ENCODE measurements at regions not wholly inside any gene's neighbourhood (a gene's known extent, or its start where the extent isn't known, plus 50 kb on each side); places are given as distances from the start of the nearest gene placed in this dataset.

GRCh38 chr18:61669320-61669719, 223.5 kb downstream of the RNF152 start (continued):
- TF ChIP-seq CTCF (IDR thresholded peaks at IDR 0.05): no peak

- WGBS (ENCODE audit: low lambda C conversion rate): 96% methylated on average over 2 of the region's 2 CpGs
- Histone ChIP-seq H3K9ac (no peak overlapping the region), H4K20me1 (ENCODE audit: insufficient read depth) (no peaks in the 10 kb centered on the region), H3K4me3 (ENCODE audit: low read depth in 2 of 2, low read length in 1 of 2) (no peak overlapping the region), H3K27me3 (ENCODE audit: insufficient read depth) (no peaks in the 10 kb centered on the region), H3K79me2 (ENCODE audit: insufficient read depth) (no peaks in the 10 kb centered on the region), H3K36me3 (replicated peaks in 1 of 2; ENCODE audit: control insufficient read depth in 1 of 2, insufficient read depth in 2 of 2, low read length in 1 of 2) (no peaks in the 10 kb centered on the region), H3K9me3 (no peaks in the 10 kb centered on the region), H3K4me2 (no peak overlapping the region), H3F3A (replicated peaks; ENCODE audit: insufficient read depth) (no peaks in the 10 kb centered on the region), H3K9me2 (no peaks in the 10 kb centered on the region), H3K27ac (ENCODE audit: low read depth in 2 of 2, low read length in 1 of 2) (no peak overlapping the region), H3K4me1 (ENCODE audit: control insufficient read depth in 1 of 2, insufficient read depth in 2 of 2, low read depth in 1 of 2, low read length in 1 of 2) (no peaks in the 10 kb centered on the region), H2AFZ (ENCODE audit: low read depth) (no peak overlapping the region)
- ChIA-PET CTCF (interaction anchor here (0.7 to 2.1 kb wide), 2 partner anchors 234 to 464 kb away, joined by 3 to 6 read pairs; no protein-coding TSS in a partner anchor), POLR2A (no interaction called here)
- TF ChIP-seq MXI1 (IDR thresholded peaks at IDR 0.05; ENCODE audit: low read depth, low read length) (no peak), NRF1 (IDR thresholded peaks at IDR 0.05; ENCODE audit: low read depth, low read length) (no peak), MEF2A (IDR thresholded peaks at IDR 0.05; ENCODE audit: borderline replicate concordance, low read depth) (no peak), IRF3 (IDR thresholded peaks at IDR 0.05; ENCODE audit: low read depth, low read length) (no peak)
- no peak for DNase-seq
Observed at GRCh38 chr18:61666876-61667590, 225.8 kb downstream of the RNF152 start.

GRCh38 chr18:61664419-61665084, 228.3 kb downstream of the RNF152 start:
- no peak overlapping the region for H3K9ac ChIP-seq
- no peak overlapping the region for H2AFZ ChIP-seq (ENCODE audit: low read depth)
- no peaks in the 10 kb centered on the region for H3K9me3 ChIP-seq
- no peaks in the 10 kb centered on the region for H4K20me1 ChIP-seq (ENCODE audit: insufficient read depth)
- TF ChIP-seq CHD2 (IDR thresholded peaks at IDR 0.05; ENCODE audit: low read length, partially characterized antibody) (no peak), FOXM1 (IDR thresholded peaks at IDR 0.05; ENCODE audit: low read depth) (no peak), EZH2phosphoT487 (IDR thresholded peaks at IDR 0.05; ENCODE audit: borderline replicate concordance, low read depth) (no peak), NFIC (IDR thresholded peaks at IDR 0.05; ENCODE audit: borderline replicate concordance) (no peak), REST (IDR thresholded peaks at IDR 0.05; ENCODE audit: low read depth, low read length) (no peak), MXI1 (IDR thresholded peaks at IDR 0.05; ENCODE audit: low read depth, low read length) (no peak), NRF1 (IDR thresholded peaks at IDR 0.05; ENCODE audit: low read depth, low read length) (no peak), IRF3 (IDR thresholded peaks at IDR 0.05; ENCODE audit: low read depth, low read length) (no peak), FOXJ3 (CRISPR knock-in tag; IDR thresholded peaks at IDR 0.05) (no peak), RAD21 (IDR thresholded peaks at IDR 0.05; ENCODE audit: low read length) (no peak)
- H3K4me2 ChIP-seq: no peak overlapping the region
- H3K9me2 ChIP-seq: no peaks in the 10 kb centered on the region
- H3K27me3 ChIP-seq (ENCODE audit: insufficient read depth): no peaks in the 10 kb centered on the region
- no peak overlapping the region for H3K27ac ChIP-seq (ENCODE audit: low read depth in 2 of 2, low read length in 1 of 2)
- DNase-seq: no peak
- H3K36me3 ChIP-seq (replicated peaks in 1 of 2; ENCODE audit: control insufficient read depth in 1 of 2, insufficient read depth in 2 of 2, low read length in 1 of 2): no peaks in the 10 kb centered on the region
- POLR2A ChIA-PET: no interaction called here
- CTCF ChIA-PET: interaction anchor here (0.6 to 2.1 kb wide), 5 partner anchors 10 to 1835 kb away, joined by 3 to 6 read pairs (median 3); no protein-coding TSS in a partner anchor
- H3K4me1 ChIP-seq (ENCODE audit: control insufficient read depth in 1 of 2, insufficient read depth in 2 of 2, low read depth in 1 of 2, low read length in 1 of 2): no peaks in the 10 kb centered on the region
- no peaks in the 10 kb centered on the region for H3F3A ChIP-seq (replicated peaks; ENCODE audit: insufficient read depth)
- no peak overlapping the region for H3K4me3 ChIP-seq (ENCODE audit: low read depth in 2 of 2, low read length in 1 of 2)
- WGBS (ENCODE audit: low lambda C conversion rate): 69% methylated on average over 6 of the region's 6 CpGs
- no peaks in the 10 kb centered on the region for H3K79me2 ChIP-seq (ENCODE audit: insufficient read depth)

Measured in SK-N-SH (cell line).